Karpas-422 (cell line): ENCODE measurements at regions not wholly inside any gene's neighbourhood (a gene's known extent, or its start where the extent isn't known, plus 50 kb on each side); places are given as distances from the start of the nearest gene placed in this dataset.

Experiments used
- DNase-seq: peaks from one replicate; pipeline ENCODE4 v3.0.0-alpha.2; 2015
- H2AFZ ChIP-seq: fragments of 200-600 bp; sonication (generic); 2 replicates; pipeline ENCODE4 v1.6.1; 2014; ENCODE audit warnings: antibody characterized with exemption, low read length, mixed read lengths
- H3K27ac ChIP-seq: fragments of 200-600 bp; sonication (generic); 2 replicates; pipeline ENCODE4 v1.5.1; 2014; ENCODE audit warnings: mild to moderate bottlenecking, low read length, moderate library complexity
- H3K27me3 ChIP-seq: fragments of 200-600 bp; sonication (generic); 2 replicates; pipeline ENCODE4 v1.6.1; 2014; ENCODE audit warnings: low read length, mixed read lengths
- H3K36me3 ChIP-seq: fragments of 200-600 bp; sonication (generic); 2 replicates; pipeline ENCODE4 v1.6.1; 2014; ENCODE audit warnings: low read length, mixed read lengths; ENCODE audit not compliant: insufficient read depth
- H3K4me1 ChIP-seq: fragments of 200-600 bp; sonication (generic); 2 replicates; pipeline ENCODE4 v1.6.1; 2014; ENCODE audit warnings: mild to moderate bottlenecking, low read length, mixed read lengths
- H3K4me2 ChIP-seq: fragments of 200-600 bp; sonication (generic); 2 replicates; pipeline ENCODE4 v1.6.1; 2014; ENCODE audit warnings: low read length, low read depth, mild to moderate bottlenecking; ENCODE audit not compliant: poor library complexity, severe bottlenecking
- H3K4me3 ChIP-seq: fragments of 200-600 bp; sonication (generic); 2 replicates; pipeline ENCODE4 v1.5.1; 2014; ENCODE audit warnings: mild to moderate bottlenecking, antibody characterized with exemption, low read length, mixed read lengths
- H3K79me2 ChIP-seq: fragments of 200-600 bp; sonication (generic); 2 replicates; pipeline ENCODE4 v1.6.1; 2014; ENCODE audit warnings: mild to moderate bottlenecking, low read length, mixed read lengths
- H3K9ac ChIP-seq: fragments of 200-600 bp; sonication (generic); 2 replicates; pipeline ENCODE4 v1.6.0; 2014; ENCODE audit warnings: low read length
- H3K9me2 ChIP-seq: fragments of 200-600 bp; sonication (generic), shearing (Covaris generic); replicated peaks from 2 replicates; pipeline ENCODE4 v1.6.0; 2014; ENCODE audit warnings: mild to moderate bottlenecking, low read length, moderate library complexity; ENCODE audit not compliant: insufficient read depth
- H3K9me3 ChIP-seq: fragments of 300-700, 200-600 bp; sonication (generic); 2 replicates; pipeline ENCODE4 v1.6.1; 2014; ENCODE audit warnings: low read length, mixed read lengths
- H4K20me1 ChIP-seq: fragments of 200-600 bp; sonication (generic); 2 replicates; pipeline ENCODE4 v1.6.1; 2014; ENCODE audit warnings: mild to moderate bottlenecking, antibody characterized with exemption, low read length, low read depth; ENCODE audit not compliant: insufficient read depth

- no peak overlapping the region for H3K9ac ChIP-seq
- no peaks in the 10 kb centered on the region for H3K36me3 ChIP-seq
- H3K9me2 ChIP-seq, result no peaks in the 10 kb centered on the region
- no peaks in the 10 kb centered on the region for H3K4me1 ChIP-seq
- no peak overlapping the region for H3K4me2 ChIP-seq
- H3K79me2 ChIP-seq, result no peaks in the 10 kb centered on the region
- no peaks in the 10 kb centered on the region for H4K20me1 ChIP-seq
- peaks cover 16% of the 10 kb centered on the region for H3K9me3 ChIP-seq
- H2AFZ ChIP-seq, result no peak overlapping the region
- no peak for DNase-seq
- H3K4me3 ChIP-seq, result no peak overlapping the region
- no peak overlapping the region for H3K27ac ChIP-seq
- no peaks in the 10 kb centered on the region for H3K27me3 ChIP-seq
Measured at GRCh38 chr6:91606148-91606901, 1019.5 kb upstream of the MAP3K7 start.

GRCh38 chr6:91600561-91600960, 1013.7 kb upstream of the MAP3K7 start:
- Histone ChIP-seq H3K4me2 (no peak overlapping the region), H3K27me3 (no peaks in the 10 kb centered on the region), H3K9me2 (no peaks in the 10 kb centered on the region), H3K4me3 (no peak overlapping the region), H2AFZ (no peak overlapping the region), H3K9ac (no peak overlapping the region), H3K79me2 (no peaks in the 10 kb centered on the region), H3K4me1 (no peaks in the 10 kb centered on the region), H3K9me3 (peaks cover 13% of the 10 kb centered on the region), H3K27ac (no peak overlapping the region), H4K20me1 (no peaks in the 10 kb centered on the region), H3K36me3 (no peaks in the 10 kb centered on the region)
- DNase-seq, result no peak

- Histone ChIP-seq H3K27me3 (no peaks in the 10 kb centered on the region), H3K9ac (no peak overlapping the region), H3K79me2 (no peaks in the 10 kb centered on the region), H3K4me2 (no peak overlapping the region), H3K9me2 (no peaks in the 10 kb centered on the region), H4K20me1 (no peaks in the 10 kb centered on the region), H2AFZ (no peak overlapping the region), H3K4me3 (no peak overlapping the region), H3K27ac (no peak overlapping the region), H3K9me3 (peaks cover 23% of the 10 kb centered on the region), H3K4me1 (no peaks in the 10 kb centered on the region), H3K36me3 (no peaks in the 10 kb centered on the region)
- no peak for DNase-seq
Measured at GRCh38 chr6:91590191-91590590, 1003.3 kb upstream of the MAP3K7 start.

- Histone ChIP-seq H4K20me1 (no peaks in the 10 kb centered on the region), H3K4me3 (no peak overlapping the region), H2AFZ (no peak overlapping the region), H3K9ac (no peak overlapping the region), H3K27me3 (no peaks in the 10 kb centered on the region), H3K36me3 (no peaks in the 10 kb centered on the region), H3K27ac (no peak overlapping the region), H3K4me1 (no peaks in the 10 kb centered on the region), H3K79me2 (no peaks in the 10 kb centered on the region), H3K9me3 (peaks cover 14% of the 10 kb centered on the region), H3K4me2 (no peak overlapping the region), H3K9me2 (no peaks in the 10 kb centered on the region)
- no peak for DNase-seq
Measured at GRCh38 chr6:91580635-91581034, 993.8 kb upstream of the MAP3K7 start.

- Histone ChIP-seq H3K36me3 (no peaks in the 10 kb centered on the region), H3K79me2 (no peaks in the 10 kb centered on the region), H2AFZ (no peak overlapping the region), H3K9me2 (no peaks in the 10 kb centered on the region), H3K27me3 (no peaks in the 10 kb centered on the region), H3K9ac (no peak overlapping the region), H3K27ac (no peak overlapping the region), H3K4me2 (no peak overlapping the region), H3K4me3 (no peak overlapping the region), H4K20me1 (no peaks in the 10 kb centered on the region), H3K9me3 (peaks cover 16% of the 10 kb centered on the region), H3K4me1 (no peaks in the 10 kb centered on the region)
- DNase-seq, result no peak
Measured at GRCh38 chr6:91575032-91575431, 988.2 kb upstream of the MAP3K7 start.

- no peaks in the 10 kb centered on the region for H3K27me3 ChIP-seq
- H3K27ac ChIP-seq, result no peak overlapping the region
- no peak overlapping the region for H3K4me2 ChIP-seq
- 0 out of 2 replicates have a peak, but pooled peaks cover 3% of the 10 kb centered on the region for H3K9me2 ChIP-seq
- peaks cover 13% of the 10 kb centered on the region for H3K9me3 ChIP-seq
- H3K4me1 ChIP-seq, result no peaks in the 10 kb centered on the region
- H2AFZ ChIP-seq, result no peak overlapping the region
- no peak overlapping the region for H3K4me3 ChIP-seq
- no peaks in the 10 kb centered on the region for H3K79me2 ChIP-seq
- no peaks in the 10 kb centered on the region for H3K36me3 ChIP-seq
- no peak overlapping the region for H3K9ac ChIP-seq
- H4K20me1 ChIP-seq, result no peaks in the 10 kb centered on the region
- no peak for DNase-seq
Measured at GRCh38 chr6:91573826-91574416, 987.0 kb upstream of the MAP3K7 start.

- Histone ChIP-seq H3K9ac (no peak overlapping the region), H3K4me1 (no peaks in the 10 kb centered on the region), H3K9me2 (0 out of 2 replicates have a peak, but pooled peaks cover 3% of the 10 kb centered on the region), H3K4me3 (no peak overlapping the region), H3K36me3 (no peaks in the 10 kb centered on the region), H4K20me1 (no peaks in the 10 kb centered on the region), H3K9me3 (peaks cover 9% of the 10 kb centered on the region), H3K79me2 (no peaks in the 10 kb centered on the region), H3K27me3 (no peaks in the 10 kb centered on the region), H3K4me2 (no peak overlapping the region), H3K27ac (no peak overlapping the region), H2AFZ (no peak overlapping the region)
- DNase-seq, result no peak
Measured at GRCh38 chr6:91572878-91573277, 986.0 kb upstream of the MAP3K7 start.

- H3K27ac ChIP-seq, result no peak overlapping the region
- H3K4me1 ChIP-seq, result no peaks in the 10 kb centered on the region
- no peaks in the 10 kb centered on the region for H3K36me3 ChIP-seq
- no peak overlapping the region for H3K9ac ChIP-seq
- no peak overlapping the region for H3K4me3 ChIP-seq
- no peak overlapping the region for H3K4me2 ChIP-seq
- no peak for DNase-seq
- H3K79me2 ChIP-seq, result no peaks in the 10 kb centered on the region
- 0 out of 2 replicates have a peak, but pooled peaks cover 3% of the 10 kb centered on the region for H3K9me2 ChIP-seq
- no peaks in the 10 kb centered on the region for H4K20me1 ChIP-seq
- no peaks in the 10 kb centered on the region for H3K27me3 ChIP-seq
- no peak overlapping the region for H2AFZ ChIP-seq
- peaks cover 12% of the 10 kb centered on the region for H3K9me3 ChIP-seq
Measured at GRCh38 chr6:91569071-91569470, 982.2 kb upstream of the MAP3K7 start.
